Activated CD4-positive, CD25-positive, alpha-beta regulatory T cell treated with anti-CD3 and anti-CD28 coated beads, Interleukin-2, amount 50 U/mL, for 24 hours (primary cell): ENCODE measurements at regions not wholly inside any gene's neighbourhood (a gene's known extent, or its start where the extent isn't known, plus 50 kb on each side); places are given as distances from the start of the nearest gene placed in this dataset.
A peak's percentile ranks its signal among the peaks of the same experiment; 100 is the strongest.

Experiments used
- ATAC-seq, 2 donors: fragments of 150-1000 bp; cut with Tn5 transposase; one replicate each; pipeline ENCODE4 v1.10.0; 2021; ENCODE audit warnings: mild to moderate bottlenecking in 1 of 2, moderate library complexity in 1 of 2

DNA sequence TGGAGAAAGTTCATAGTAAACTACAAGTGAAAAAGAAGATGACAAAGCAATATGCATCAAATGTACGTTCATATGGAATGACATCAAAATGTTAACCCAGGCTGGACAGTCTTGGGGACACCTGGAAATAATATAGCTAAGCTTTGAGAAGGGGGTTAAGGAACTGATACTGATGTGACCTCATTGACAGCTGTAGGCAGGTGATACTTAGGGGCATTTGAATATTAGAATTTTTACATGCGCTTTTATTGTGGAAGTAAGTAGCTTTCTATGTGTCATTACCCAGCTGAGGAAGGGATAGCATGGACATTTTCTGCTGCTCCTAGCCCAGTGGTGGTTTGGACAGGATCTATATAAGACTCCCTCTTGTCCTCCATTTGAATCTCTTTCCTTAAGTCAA is 299.7 kb downstream of the CWC27 start:
- no peak for ATAC-seq

DNA sequence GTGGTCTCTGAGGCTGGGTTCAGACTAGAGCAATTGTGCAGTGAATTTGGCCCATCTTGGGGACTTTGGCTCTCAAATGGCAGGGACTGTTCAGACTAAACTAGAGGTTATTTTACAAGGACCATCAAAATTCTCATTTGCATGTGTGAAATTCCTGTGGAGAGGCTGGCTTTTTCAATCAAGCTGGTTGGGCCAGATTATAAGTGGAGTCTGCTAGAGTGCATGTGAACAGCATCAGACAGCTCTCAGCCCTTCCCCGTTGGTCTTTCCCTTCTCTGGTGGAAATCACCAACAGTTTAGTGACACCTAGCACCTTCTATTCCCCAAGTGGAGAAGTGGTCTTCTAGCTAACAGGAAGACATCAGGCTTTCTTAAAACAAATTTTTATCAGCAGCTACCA is 301.3 kb downstream of the CWC27 start:
- no peak for ATAC-seq

DNA sequence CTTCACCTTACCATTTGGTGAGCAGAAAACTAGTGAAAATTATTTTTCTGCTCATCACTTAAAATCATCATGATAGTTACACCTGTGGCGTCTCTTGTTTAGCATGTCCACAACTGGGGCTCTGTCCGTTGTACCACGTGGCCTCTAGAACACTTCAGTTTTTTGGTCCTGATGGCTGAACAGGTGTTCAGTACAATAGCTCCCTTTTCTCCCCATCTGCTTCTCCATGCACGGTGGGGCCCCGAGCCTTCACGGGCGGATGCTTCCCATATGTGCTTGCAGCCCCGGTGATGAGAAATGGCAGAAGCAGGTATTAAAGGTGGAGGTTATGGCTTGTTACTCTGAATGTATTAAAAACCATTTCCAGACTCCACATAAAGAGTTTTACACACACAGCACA is 304.1 kb downstream of the CWC27 start:
- no peak for ATAC-seq

DNA sequence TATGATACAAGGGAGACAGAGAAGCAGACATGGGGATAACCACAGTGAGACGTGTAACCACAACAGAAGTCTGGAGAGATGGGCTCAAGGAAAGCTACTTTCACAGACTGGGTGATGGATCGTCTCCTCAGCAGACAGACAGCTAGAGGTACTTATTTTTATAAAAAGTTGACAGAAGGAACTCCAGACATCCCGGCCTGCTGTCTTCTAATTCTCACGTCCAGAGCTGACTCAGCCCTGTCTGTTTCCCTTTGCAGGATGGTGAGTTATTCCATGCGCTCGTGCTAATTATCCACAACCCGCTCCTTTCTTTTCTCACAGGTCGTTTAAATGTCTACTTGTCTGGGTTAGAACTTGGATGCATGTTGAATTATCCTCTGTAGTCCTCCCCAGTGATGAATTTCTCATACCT is 304.5 kb downstream of the CWC27 start:
- ATAC-seq, result no peak

DNA sequence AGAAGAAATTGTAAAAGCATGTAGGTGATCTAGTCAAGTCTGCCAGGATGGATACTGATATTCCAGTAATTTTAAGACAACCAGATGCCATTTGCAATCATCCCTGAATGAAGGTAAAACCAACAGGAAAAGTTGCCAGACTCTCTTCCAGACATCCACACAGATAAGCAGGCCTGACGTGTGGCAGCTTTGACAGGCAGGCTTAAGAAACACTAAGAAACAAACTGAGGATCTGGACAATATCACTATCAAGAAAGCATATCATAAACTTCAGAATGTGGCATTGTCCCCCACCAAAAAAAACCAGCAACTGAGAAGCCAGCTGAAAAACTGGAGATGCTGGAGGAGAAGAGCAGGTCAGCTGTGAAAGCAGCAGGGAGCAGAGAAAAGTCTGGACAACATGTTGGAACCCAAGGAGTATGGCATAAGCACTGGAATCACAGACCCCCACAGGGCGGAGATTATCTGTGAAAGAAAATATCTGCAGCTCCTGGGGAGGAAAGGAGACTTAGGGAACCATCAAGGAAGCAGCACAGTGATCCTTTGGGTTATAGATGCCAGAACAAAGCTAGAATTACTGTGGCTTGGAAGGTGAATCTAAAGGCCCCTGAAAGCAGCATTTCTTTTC is 307.0 kb downstream of the CWC27 start:
- ATAC-seq, result no peak

DNA sequence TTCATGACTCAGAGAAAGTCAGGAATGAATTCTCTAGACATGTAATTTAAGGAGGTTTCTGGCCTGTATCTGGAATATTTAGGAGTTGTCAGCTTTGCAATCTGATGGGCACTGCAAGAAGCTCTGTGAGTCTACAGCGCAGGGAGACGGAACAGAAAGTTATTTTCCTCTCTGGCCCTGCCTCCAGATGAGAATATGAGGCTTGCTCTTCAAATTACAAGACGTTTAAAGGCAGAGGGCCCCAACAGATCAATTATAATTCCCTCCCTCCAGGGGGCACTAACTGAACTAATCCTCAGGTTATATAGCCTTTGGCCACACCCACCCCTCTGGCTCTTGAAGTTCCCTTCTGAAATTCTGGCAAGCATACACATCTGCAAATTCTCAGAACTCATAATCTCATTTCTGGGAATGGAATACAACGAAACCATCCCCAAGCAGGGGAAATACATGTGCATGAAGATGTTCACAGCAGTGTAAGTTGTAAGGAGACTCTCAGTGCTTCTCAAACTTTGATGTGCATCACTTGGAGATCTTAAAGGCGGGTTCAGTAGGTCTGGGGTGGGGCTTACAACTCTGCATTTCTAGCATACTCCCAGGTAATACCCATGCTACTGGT is 307.6 kb downstream of the CWC27 start:
- ATAC-seq, result peak; percentile 85 to 88

DNA sequence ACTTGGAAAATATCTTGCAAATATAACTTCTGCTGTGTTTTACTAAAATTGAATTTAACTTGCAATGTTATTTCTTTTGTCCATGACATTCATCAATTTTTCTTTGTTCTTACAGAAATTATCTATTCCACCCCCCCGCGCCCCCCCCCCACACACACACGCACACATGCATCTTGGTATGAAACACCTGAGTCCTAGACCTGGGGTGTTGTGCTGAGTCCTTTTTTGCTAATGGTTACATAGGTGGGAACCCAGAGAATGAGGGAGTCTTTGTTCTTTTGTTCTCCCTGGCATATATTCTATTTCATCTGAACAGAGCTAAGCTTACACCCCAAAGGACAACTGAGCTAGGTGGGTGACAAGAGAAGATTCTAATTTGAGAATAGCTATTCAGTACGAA is 308.9 kb downstream of the CWC27 start:
- no peak for ATAC-seq

DNA sequence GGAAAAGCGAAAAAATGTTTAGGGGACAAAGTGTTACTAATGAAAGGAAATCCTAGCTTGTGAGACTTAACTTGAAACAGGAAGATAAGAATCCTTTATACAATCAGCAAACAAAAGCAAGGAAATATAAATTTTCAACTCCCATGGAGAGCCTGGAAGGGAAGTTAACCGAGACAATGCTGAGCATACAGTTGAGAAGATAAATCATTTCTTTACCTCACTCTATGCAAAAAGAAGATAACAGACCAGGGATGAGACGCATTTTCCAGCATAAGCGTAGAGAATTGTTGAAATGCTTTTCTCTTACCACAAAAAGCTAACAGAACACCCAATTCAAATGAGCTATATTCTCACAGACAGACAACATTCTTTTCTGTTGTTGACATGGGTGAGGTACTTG is 309.6 kb downstream of the CWC27 start:
- no peak for ATAC-seq

DNA sequence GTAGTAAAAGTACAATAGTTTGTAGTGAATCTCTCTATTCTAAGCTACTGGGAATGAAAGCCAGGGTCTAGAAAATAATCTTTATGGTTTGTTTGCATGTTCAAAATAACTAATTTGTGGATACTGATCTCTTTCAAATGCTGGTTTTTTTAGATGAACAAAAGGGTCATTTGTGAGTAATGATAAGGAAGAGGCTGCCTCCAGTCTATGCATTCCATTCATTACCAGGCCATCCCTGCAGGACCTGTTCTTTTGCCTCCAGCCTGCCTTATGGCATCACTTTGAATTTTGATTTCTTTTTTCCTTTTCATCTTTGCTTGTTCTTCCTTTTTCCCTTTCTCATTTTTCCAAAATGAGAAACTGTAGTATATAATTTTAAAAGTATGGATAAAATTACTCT is 312.3 kb downstream of the CWC27 start:
- no peak for ATAC-seq

DNA sequence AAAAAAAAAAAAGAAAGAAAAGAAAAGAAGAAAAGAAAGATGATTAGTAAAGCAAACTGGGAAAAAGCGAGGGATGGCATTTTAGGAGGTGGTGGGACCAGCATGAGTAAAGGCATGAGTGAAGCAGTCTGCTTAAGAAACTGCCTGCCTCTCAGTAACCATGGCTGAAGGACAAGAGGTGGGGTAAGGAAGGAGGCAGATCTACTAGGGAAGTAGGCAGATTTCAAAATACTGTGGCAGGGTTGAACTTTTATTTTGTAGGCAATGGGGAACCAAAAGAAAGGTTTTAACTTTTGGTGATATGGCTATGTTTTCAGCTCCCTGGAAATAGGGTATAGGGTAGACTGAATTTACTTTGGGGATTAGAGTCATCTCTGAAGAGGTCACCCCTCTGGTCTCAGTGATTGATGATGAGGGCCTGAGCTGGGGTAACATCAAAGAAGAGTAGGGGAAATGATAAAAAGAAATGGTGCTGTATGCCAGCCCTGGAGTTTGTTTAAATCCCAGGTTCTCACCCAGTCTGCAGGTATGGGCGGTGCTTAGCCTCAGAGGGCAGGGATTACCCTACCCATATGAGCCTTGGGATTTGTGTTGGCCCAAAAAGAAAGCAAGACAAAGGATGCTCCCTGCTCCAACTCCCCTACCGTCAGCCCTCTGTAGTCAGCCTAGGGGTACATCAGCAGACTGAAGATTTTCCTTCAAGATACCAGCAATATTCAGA is 316.2 kb downstream of the CWC27 start:
- no peak for ATAC-seq

DNA sequence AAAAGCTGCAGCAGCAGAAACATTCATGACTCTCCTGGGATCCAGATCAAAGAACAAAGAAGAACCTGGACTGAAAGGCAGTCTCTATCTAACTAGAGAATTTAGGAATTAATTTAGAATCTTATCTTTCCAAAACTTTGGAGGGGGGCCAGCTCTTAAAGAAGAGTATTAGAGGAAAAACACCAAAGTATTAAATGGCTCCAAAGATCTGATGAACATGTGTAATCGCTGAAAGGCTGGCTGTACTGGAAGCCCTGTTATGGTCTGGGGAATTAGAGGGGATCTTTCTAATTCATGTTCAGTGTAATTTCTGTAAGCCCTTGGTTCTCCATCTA is 316.8 kb downstream of the CWC27 start:
- ATAC-seq, result no peak

DNA sequence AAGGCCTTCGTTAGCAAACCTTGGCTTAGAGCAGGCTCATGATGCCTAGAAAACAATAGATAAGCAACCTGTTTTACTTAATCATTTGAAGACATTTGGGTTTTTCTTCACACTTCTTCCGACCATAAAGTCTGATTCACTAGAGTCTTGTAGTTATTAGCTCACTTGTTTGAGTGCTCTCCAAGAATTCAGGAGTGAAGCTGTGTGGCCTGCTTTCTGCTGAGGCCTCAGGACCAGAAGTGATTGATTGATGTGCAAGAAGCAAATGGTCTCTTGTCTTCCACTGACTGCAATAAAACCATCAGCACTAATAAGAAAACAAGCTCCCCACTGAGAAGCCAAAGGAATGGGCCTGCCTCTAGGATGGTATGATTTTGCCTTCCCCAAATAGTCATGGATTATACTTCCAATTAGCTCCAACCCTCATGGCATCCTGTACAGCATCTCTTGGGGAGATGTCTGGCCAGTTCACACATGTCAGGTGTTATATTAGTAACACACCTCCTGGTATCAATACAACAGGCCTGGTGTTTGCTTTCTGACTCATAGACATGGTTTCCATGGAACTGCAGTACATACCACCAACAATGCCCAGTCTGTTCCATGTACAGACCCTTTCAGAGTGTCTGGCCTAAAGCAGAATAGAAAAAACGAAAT is 317.6 kb downstream of the CWC27 start:
- ATAC-seq, result no peak

DNA sequence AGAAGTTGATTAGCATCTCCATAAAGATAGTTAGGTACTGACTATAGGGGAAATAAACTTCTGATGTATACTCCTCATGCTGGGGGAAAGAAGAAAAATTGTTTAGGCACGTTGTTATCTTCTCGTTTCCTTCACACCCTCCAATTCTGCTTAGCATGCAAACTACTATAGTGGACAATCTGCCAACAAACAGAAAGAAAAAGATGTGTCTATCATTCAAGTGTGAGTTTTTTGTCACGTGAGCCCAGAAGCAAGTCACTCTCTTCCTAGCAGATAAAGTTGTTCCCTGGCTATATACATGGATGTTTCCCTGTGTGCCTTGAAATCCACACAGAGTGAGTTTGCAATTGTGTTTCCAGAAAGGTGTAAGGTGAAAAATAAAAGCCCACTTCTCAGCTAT is 318.4 kb downstream of the CWC27 start:
- ATAC-seq, result no peak

DNA sequence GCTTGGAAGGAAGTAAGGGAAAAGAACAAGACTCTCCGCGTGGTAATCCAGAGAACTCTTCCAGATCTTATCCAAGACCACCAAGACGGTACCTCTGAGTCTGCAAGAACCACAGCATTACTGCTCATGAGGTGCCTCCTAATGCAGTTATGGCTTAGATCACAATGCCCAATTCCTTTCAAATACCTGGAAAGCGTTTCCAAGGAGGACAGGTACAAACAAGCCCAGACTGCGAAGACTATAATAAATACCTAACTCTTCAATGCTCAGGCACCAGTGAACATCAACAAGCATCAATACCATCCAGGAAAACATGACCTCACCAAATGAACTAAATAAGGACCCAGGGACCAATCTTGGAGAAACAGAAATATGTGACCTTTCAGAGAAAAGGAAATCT is 325.5 kb downstream of the CWC27 start:
- no peak for ATAC-seq

DNA sequence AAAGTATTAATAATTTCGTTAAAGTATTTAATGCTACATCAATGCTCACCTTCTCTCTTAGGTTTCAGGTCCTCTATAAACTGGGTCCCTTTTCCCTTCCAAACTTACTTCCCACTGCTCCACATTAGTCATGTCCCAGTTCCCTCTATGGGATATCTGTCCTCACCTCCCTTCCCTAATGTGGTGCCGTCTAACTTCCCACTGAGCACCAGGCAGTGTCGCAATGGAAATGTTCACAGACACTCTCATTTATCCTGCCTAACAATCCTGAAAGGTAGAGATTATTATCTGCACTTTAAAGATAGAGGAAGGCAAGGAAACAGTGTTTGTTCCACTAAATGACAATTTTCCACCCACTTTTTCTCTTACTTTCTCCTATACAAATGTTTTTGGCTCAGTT is 329.7 kb downstream of the CWC27 start:
- ATAC-seq, result no peak
